SK-N-SH (cell line): ENCODE measurements at regions not wholly inside any gene's neighbourhood (a gene's known extent, or its start where the extent isn't known, plus 50 kb on each side); places are given as distances from the start of the nearest gene placed in this dataset.

Source experiments
- CTCF ChIA-PET: fragments of 300-600, 350-600 bp; formaldehyde crosslinking; extraction: SDS; loops from one replicate; lab custom pipeline; 2021; lab: Yijun Ruan, JAX
- POLR2A ChIA-PET: fragments of 350-600 bp; sonication (Branson Sonifier 250); formaldehyde crosslinking; extraction: SDS; loops from one replicate; lab custom pipeline; 2020; ENCODE audit warnings: antibody characterized with exemption, inconsistent platforms; lab: Yijun Ruan, JAX
- DNase-seq: peaks from one replicate; pipeline ENCODE4 v3.0.0; 2012
- H2AFZ ChIP-seq: fragments of 200-600 bp; sonication (generic); 2 replicates; pipeline ENCODE4 v1.8.1; 2016; ENCODE audit warnings: antibody characterized with exemption, mild to moderate bottlenecking, low read depth
- H3F3A ChIP-seq: fragments of 200-600 bp; sonication (generic); replicated peaks from 2 replicates; pipeline ENCODE3; 2016; ENCODE audit warnings: antibody characterized with exemption, mild to moderate bottlenecking; ENCODE audit not compliant: insufficient read depth
- H3K27ac ChIP-seq, 2 experiments: fragments of 200-500 bp in 1 of 2; fragments of 200-600 bp in 1 of 2; sonication (Bioruptor generic) in 1 of 2; sonication (generic), shearing (Covaris generic) in 1 of 2; 2 replicates each; pipeline versions ENCODE4 v1.5.1 to v1.6.1; 2014 to 2016; ENCODE audit warnings: low read depth in 2 of 2, inconsistent platforms in 1 of 2, low read length in 1 of 2, mild to moderate bottlenecking in 1 of 2, mixed read lengths in 1 of 2
- H3K27me3 ChIP-seq: fragments of 200-600 bp; sonication (generic), shearing (Covaris generic); 2 replicates; pipeline ENCODE4 v1.6.1; 2016; ENCODE audit warnings: mixed run types; ENCODE audit not compliant: insufficient read depth
- H3K36me3 ChIP-seq, 2 experiments: fragments of 200-500 bp in 1 of 2; fragments of 200-600 bp in 1 of 2; sonication (Bioruptor generic) in 1 of 2; sonication (generic) in 1 of 2; replicated peaks in 1 of 2; 2 replicates each; pipeline versions ENCODE3 to v1.5.1; 2014 to 2016; ENCODE audit warnings: low read length in 1 of 2, mild to moderate bottlenecking in 1 of 2; ENCODE audit not compliant: insufficient read depth in 2 of 2, control insufficient read depth in 1 of 2
- H3K4me1 ChIP-seq, 2 experiments: fragments of 200-500 bp in 1 of 2; fragments of 200-600 bp in 1 of 2; sonication (Bioruptor generic) in 1 of 2; sonication (generic), shearing (Covaris generic) in 1 of 2; 2 replicates each; pipeline versions ENCODE4 v1.5.1 to v1.6.1; 2014 to 2016; ENCODE audit warnings: low read depth in 1 of 2, low read length in 1 of 2, mixed run types in 1 of 2; ENCODE audit not compliant: insufficient read depth in 2 of 2, control insufficient read depth in 1 of 2
- H3K4me2 ChIP-seq: fragments of 200-600 bp; sonication (generic), shearing (Covaris generic); 2 replicates; pipeline ENCODE4 v1.6.1; 2017; ENCODE audit warnings: mixed run types
- H3K4me3 ChIP-seq, 2 experiments: fragments of 200-500 bp in 1 of 2; fragments of 200-600 bp in 1 of 2; sonication (Bioruptor generic) in 1 of 2; sonication (generic), shearing (Covaris generic) in 1 of 2; 2 replicates each; pipeline versions ENCODE4 v1.5.1 to v1.8.1; 2014 to 2016; ENCODE audit warnings: low read depth in 2 of 2, inconsistent platforms in 1 of 2, low read length in 1 of 2, mild to moderate bottlenecking in 1 of 2, mixed read lengths in 1 of 2, moderate library complexity in 1 of 2
- H3K79me2 ChIP-seq: fragments of 200-600 bp; sonication (generic); 2 replicates; pipeline ENCODE4 v1.8.1; 2017; ENCODE audit warnings: mild to moderate bottlenecking; ENCODE audit not compliant: insufficient read depth
- H3K9ac ChIP-seq: fragments of 200-600 bp; sonication (generic); 2 replicates; pipeline ENCODE4 v1.6.1; 2017; ENCODE audit warnings: mixed run types
- H3K9me2 ChIP-seq: fragments of 200-600 bp; sonication (generic); 2 replicates; pipeline ENCODE4 v1.6.1; 2017; ENCODE audit warnings: mixed run types
- H3K9me3 ChIP-seq: fragments of 200-600 bp; sonication (generic); 2 replicates; pipeline ENCODE4 v1.6.1; 2017; ENCODE audit warnings: mixed run types, mild to moderate bottlenecking, moderate library complexity
- H4K20me1 ChIP-seq: fragments of 200-600 bp; sonication (generic); 2 replicates; pipeline ENCODE4 v1.6.1; 2017; ENCODE audit warnings: mild to moderate bottlenecking, mixed run types; ENCODE audit not compliant: insufficient read depth
- CHD2 ChIP-seq: fragments of 150-350 bp; IDR thresholded peaks from 2 replicates; pipeline ENCODE4 v1.6.1; 2018; ENCODE audit warnings: low read length; ENCODE audit not compliant: partially characterized antibody
- EZH2phosphoT487 ChIP-seq: fragments of 200-600 bp; sonication (generic); IDR thresholded peaks from 2 replicates; pipeline ENCODE4 v1.6.1; 2017; ENCODE audit warnings: low read depth, mixed run types, mild to moderate bottlenecking, antibody characterized with exemption, moderate library complexity, borderline replicate concordance
- FOSL2 ChIP-seq: IDR thresholded peaks from 2 replicates; pipeline ENCODE4 v1.4.0; 2012; ENCODE audit warnings: low read depth, mild to moderate bottlenecking, moderate library complexity, borderline replicate concordance
- GATA2 ChIP-seq: sonication (generic); formaldehyde crosslinking; IDR thresholded peaks from 2 replicates; pipeline ENCODE4 v1.5.0; 2020; ENCODE audit warnings: mild to moderate bottlenecking, missing genetic modification reagents
- JUND ChIP-seq: IDR thresholded peaks from 2 replicates; pipeline ENCODE4 v1.4.0; 2012
- MXI1 ChIP-seq: IDR thresholded peaks from 2 replicates; pipeline ENCODE4 v1.6.1; 2012; ENCODE audit warnings: mild to moderate bottlenecking, low read depth, low read length, improper control_type of control experiment
- NFIC ChIP-seq: IDR thresholded peaks from 2 replicates; pipeline ENCODE4 v1.4.0; 2012; ENCODE audit warnings: borderline replicate concordance
- NRF1 ChIP-seq: IDR thresholded peaks from 2 replicates; pipeline ENCODE4 v1.6.1; 2012; ENCODE audit warnings: low read depth, mild to moderate bottlenecking, low read length
- POLR2AphosphoS5 ChIP-seq: IDR thresholded peaks from 2 replicates; pipeline ENCODE4 v1.6.1; 2012; ENCODE audit warnings: low read depth, low read length
- RAD21 ChIP-seq: IDR thresholded peaks from 2 replicates; pipeline ENCODE4 v1.6.1; 2012; ENCODE audit warnings: mild to moderate bottlenecking, low read length
- RCOR1 ChIP-seq: fragments of 150-350 bp; IDR thresholded peaks from 2 replicates; pipeline ENCODE4 v1.6.1; 2017; ENCODE audit warnings: antibody characterized with exemption, low read length
- SIN3A ChIP-seq: IDR thresholded peaks from 2 replicates; pipeline ENCODE4 v1.6.1; 2012; ENCODE audit warnings: low read depth, mild to moderate bottlenecking, low read length, moderate library complexity, borderline replicate concordance
- SMC3 ChIP-seq: IDR thresholded peaks from 2 replicates; pipeline ENCODE4 v1.6.1; 2012; ENCODE audit warnings: low read depth, low read length, improper control_type of control experiment
- TAF1 ChIP-seq: IDR thresholded peaks from 2 replicates; pipeline ENCODE4 v1.6.1; 2012; ENCODE audit warnings: low read depth, mild to moderate bottlenecking, low read length, moderate library complexity, borderline replicate concordance
- TEAD4 ChIP-seq: IDR thresholded peaks from 2 replicates; pipeline ENCODE4 v1.4.0; 2012; ENCODE audit warnings: mild to moderate bottlenecking, borderline replicate concordance; ENCODE audit not compliant: insufficient read depth
- ZBTB33 ChIP-seq: IDR thresholded peaks from 2 replicates; pipeline ENCODE4 v1.4.0; 2012; ENCODE audit warnings: low read depth, borderline replicate concordance
- WGBS: methylation state at CpG from one replicate; pipeline ENCODE4 v1.1.6; 2017; ENCODE audit warnings: low lambda C conversion rate; 5-methylcytosine and 5-hydroxymethylcytosine counted together
- TF ChIP-seq, protein P1 (sequence below): IDR thresholded peaks from 2 replicates; pipeline ENCODE4 v1.6.1; 2012; ENCODE audit warnings: mild to moderate bottlenecking, low read depth, low read length, moderate library complexity
- TF ChIP-seq, protein P2 (sequence below): fragments of 200-600 bp; sonication (generic); IDR thresholded peaks from 2 replicates; pipeline ENCODE4 v1.6.1; 2017; ENCODE audit warnings: antibody characterized with exemption, mild to moderate bottlenecking, moderate library complexity
- TF ChIP-seq, protein P3 (sequence below): IDR thresholded peaks from 2 replicates; pipeline ENCODE4 v1.4.0; 2012; ENCODE audit warnings: low read depth

- ChIA-PET CTCF (interaction anchor here (0.6 kb wide), 1 partner anchor 131 kb away, joined by 3 read pairs; no protein-coding TSS in a partner anchor), POLR2A (no interaction called here)
- Histone ChIP-seq H3K27ac (no peak overlapping the region), H3K9me3 (no peaks in the 10 kb centered on the region), H3K79me2 (no peaks in the 10 kb centered on the region), H3K9me2 (no peaks in the 10 kb centered on the region), H3K4me1 (no peaks in the 10 kb centered on the region; a peak in 1 of 4 replicates), H3K4me2 (no peak overlapping the region), H3K4me3 (no peak overlapping the region), H3K9ac (no peak overlapping the region), H3K36me3 (no peaks in the 10 kb centered on the region), H3K27me3 (no peaks in the 10 kb centered on the region), H4K20me1 (no peaks in the 10 kb centered on the region), H3F3A (no peaks in the 10 kb centered on the region), H2AFZ (no peak overlapping the region)
- no peak for DNase-seq
- WGBS, result 78% methylated on average over 3 of the region's 3 CpGs
- no peak for TF ChIP-seq POLR2AphosphoS5
- no peak for TF ChIP-seq TAF1
- TF ChIP-seq EZH2phosphoT487, result no peak
- no peak for TF ChIP-seq NRF1
- no peak for TF ChIP-seq MXI1
- TF ChIP-seq RAD21, result no peak
- TF ChIP-seq, protein P1, sequence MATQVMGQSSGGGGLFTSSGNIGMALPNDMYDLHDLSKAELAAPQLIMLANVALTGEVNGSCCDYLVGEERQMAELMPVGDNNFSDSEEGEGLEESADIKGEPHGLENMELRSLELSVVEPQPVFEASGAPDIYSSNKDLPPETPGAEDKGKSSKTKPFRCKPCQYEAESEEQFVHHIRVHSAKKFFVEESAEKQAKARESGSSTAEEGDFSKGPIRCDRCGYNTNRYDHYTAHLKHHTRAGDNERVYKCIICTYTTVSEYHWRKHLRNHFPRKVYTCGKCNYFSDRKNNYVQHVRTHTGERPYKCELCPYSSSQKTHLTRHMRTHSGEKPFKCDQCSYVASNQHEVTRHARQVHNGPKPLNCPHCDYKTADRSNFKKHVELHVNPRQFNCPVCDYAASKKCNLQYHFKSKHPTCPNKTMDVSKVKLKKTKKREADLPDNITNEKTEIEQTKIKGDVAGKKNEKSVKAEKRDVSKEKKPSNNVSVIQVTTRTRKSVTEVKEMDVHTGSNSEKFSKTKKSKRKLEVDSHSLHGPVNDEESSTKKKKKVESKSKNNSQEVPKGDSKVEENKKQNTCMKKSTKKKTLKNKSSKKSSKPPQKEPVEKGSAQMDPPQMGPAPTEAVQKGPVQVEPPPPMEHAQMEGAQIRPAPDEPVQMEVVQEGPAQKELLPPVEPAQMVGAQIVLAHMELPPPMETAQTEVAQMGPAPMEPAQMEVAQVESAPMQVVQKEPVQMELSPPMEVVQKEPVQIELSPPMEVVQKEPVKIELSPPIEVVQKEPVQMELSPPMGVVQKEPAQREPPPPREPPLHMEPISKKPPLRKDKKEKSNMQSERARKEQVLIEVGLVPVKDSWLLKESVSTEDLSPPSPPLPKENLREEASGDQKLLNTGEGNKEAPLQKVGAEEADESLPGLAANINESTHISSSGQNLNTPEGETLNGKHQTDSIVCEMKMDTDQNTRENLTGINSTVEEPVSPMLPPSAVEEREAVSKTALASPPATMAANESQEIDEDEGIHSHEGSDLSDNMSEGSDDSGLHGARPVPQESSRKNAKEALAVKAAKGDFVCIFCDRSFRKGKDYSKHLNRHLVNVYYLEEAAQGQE, result no peak
- no peak for TF ChIP-seq CHD2
- TF ChIP-seq GATA2 (CRISPR knock-in tag), result no peak
- TF ChIP-seq, protein P2, sequence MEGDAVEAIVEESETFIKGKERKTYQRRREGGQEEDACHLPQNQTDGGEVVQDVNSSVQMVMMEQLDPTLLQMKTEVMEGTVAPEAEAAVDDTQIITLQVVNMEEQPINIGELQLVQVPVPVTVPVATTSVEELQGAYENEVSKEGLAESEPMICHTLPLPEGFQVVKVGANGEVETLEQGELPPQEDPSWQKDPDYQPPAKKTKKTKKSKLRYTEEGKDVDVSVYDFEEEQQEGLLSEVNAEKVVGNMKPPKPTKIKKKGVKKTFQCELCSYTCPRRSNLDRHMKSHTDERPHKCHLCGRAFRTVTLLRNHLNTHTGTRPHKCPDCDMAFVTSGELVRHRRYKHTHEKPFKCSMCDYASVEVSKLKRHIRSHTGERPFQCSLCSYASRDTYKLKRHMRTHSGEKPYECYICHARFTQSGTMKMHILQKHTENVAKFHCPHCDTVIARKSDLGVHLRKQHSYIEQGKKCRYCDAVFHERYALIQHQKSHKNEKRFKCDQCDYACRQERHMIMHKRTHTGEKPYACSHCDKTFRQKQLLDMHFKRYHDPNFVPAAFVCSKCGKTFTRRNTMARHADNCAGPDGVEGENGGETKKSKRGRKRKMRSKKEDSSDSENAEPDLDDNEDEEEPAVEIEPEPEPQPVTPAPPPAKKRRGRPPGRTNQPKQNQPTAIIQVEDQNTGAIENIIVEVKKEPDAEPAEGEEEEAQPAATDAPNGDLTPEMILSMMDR, result no peak
- no peak for TF ChIP-seq NFIC
- no peak for TF ChIP-seq JUND
- no peak for TF ChIP-seq RCOR1
- TF ChIP-seq, protein P3, sequence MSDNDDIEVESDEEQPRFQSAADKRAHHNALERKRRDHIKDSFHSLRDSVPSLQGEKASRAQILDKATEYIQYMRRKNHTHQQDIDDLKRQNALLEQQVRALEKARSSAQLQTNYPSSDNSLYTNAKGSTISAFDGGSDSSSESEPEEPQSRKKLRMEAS, result no peak
- TF ChIP-seq ZBTB33, result no peak
- TF ChIP-seq TEAD4, result no peak
- TF ChIP-seq FOSL2, result no peak
- no peak for TF ChIP-seq SIN3A
- no peak for TF ChIP-seq SMC3
Observed at GRCh38 chr2:224183086-224183485, 144.0 kb upstream of the SERPINE2 start.
